T-cell (primary cell): ENCODE measurements at regions not wholly inside any gene's neighbourhood (a gene's known extent, or its start where the extent isn't known, plus 50 kb on each side); places are given as distances from the start of the nearest gene placed in this dataset.

Experiments
- ATAC-seq, 4 experiments: fragments of 200-7000 bp in 3 of 4; fragments of 150-1000 bp in 1 of 4; cut with Tn5 transposase; replicated peaks in 1 of 4; 1 replicate in 3 of 4; 2 replicates in 1 of 4; pipeline ENCODE4 v1.10.0; 2021; ENCODE audit warnings: moderate library complexity in 3 of 4, mild to moderate bottlenecking in 2 of 4, moderate number of reproducible peaks in 1 of 4
- CTCF ChIA-PET, 2 donors: fragments of 300-600 bp; sonication (Branson Sonifier 250); formaldehyde crosslinking; loops; one replicate each; lab custom pipeline; 2022; ENCODE audit warnings: antibody characterized with exemption in 2 of 2; lab: Charles Lee
- POLR2A ChIA-PET, 2 donors: fragments of 300-600 bp; sonication (Branson Sonifier 250); formaldehyde crosslinking; loops; one replicate each; lab custom pipeline; 2022; ENCODE audit warnings: antibody characterized with exemption in 2 of 2; lab: Charles Lee
- DNase-seq, 35 experiments: peaks; one replicate each; pipeline versions ENCODE4 v3.0.0 to v3.0.0-alpha.2; 2013 to 2023
- H3K27ac ChIP-seq: one replicate; pipeline ENCODE4 v1.5.1; 2013; ENCODE audit warnings: low read length
- H3K27me3 ChIP-seq, 2 experiments: replicated peaks in 1 of 2; 1 replicate in 1 of 2; 2 replicates in 1 of 2; pipeline versions ENCODE4 v1.6.1 to v1.7.0; 2013; ENCODE audit warnings: low read length in 1 of 2, mixed read lengths in 1 of 2; ENCODE audit not compliant: control insufficient read depth in 2 of 2, insufficient read depth in 2 of 2; ENCODE audit errors: extremely low read depth in 1 of 2
- H3K36me3 ChIP-seq, 2 donors: 1 replicate in 1 of 2; 2 replicates in 1 of 2; pipeline versions ENCODE4 v1.6.1 to v1.7.0; 2013; ENCODE audit warnings: low read length in 1 of 2; ENCODE audit not compliant: control insufficient read depth in 2 of 2, insufficient read depth in 1 of 2; ENCODE audit errors: extremely low read depth in 1 of 2
- H3K4me1 ChIP-seq, 2 experiments: 1 replicate in 1 of 2; 2 replicates in 1 of 2; pipeline versions ENCODE4 v1.6.1 to v1.7.0; 2013; ENCODE audit warnings: low read length in 2 of 2, mixed read lengths in 1 of 2; ENCODE audit not compliant: insufficient read depth in 2 of 2, control insufficient read depth in 1 of 2; ENCODE audit errors: extremely low read depth in 1 of 2
- H3K4me3 ChIP-seq, 2 donors: 1 replicate in 1 of 2; 2 replicates in 1 of 2; pipeline versions ENCODE4 v1.5.1 to v1.7.0; 2013; ENCODE audit warnings: mild to moderate bottlenecking in 2 of 2, low read length in 1 of 2, moderate library complexity in 1 of 2; ENCODE audit not compliant: control insufficient read depth in 1 of 2; ENCODE audit errors: extremely low read depth in 1 of 2
- H3K9me3 ChIP-seq: 2 replicates; pipeline ENCODE4 v1.7.0; 2013
- H3K27ac Mint-ChIP-seq, 2 donors: one replicate each; pipeline ENCODE4 v1.8.0; 2020 to 2021; ENCODE audit warnings: mild to moderate bottlenecking in 2 of 2, mixed read lengths in 2 of 2
- H3K27me3 Mint-ChIP-seq, 2 donors: one replicate each; pipeline ENCODE4 v1.8.0; 2021 to 2022; ENCODE audit warnings: mixed read lengths in 2 of 2
- H3K36me3 Mint-ChIP-seq: one replicate; pipeline ENCODE4 v1.8.0; 2021; ENCODE audit warnings: mixed read lengths
- H3K4me1 Mint-ChIP-seq, 3 donors: one replicate each; pipeline ENCODE4 v1.8.0; 2020 to 2022; ENCODE audit warnings: mixed read lengths in 3 of 3, mild to moderate bottlenecking in 1 of 3
- H3K4me3 Mint-ChIP-seq, 3 donors: one replicate each; pipeline ENCODE4 v1.8.0; 2020 to 2022; ENCODE audit warnings: mild to moderate bottlenecking in 3 of 3, mixed read lengths in 3 of 3, moderate library complexity in 3 of 3
- H3K9me3 Mint-ChIP-seq, 3 donors: one replicate each; pipeline ENCODE4 v1.8.0; 2020 to 2022; ENCODE audit warnings: mixed read lengths in 3 of 3
- WGBS: methylation state at CpG from one replicate; pipeline ENCODE4 v1.1.5; 2013; ENCODE audit warnings: missing lambda C conversion rate; ENCODE audit not compliant: insufficient coverage; 5-methylcytosine and 5-hydroxymethylcytosine counted together

GRCh38 chr6:44530209-44530909 is 142.9 kb downstream of the CDC5L start:
- Mint-ChIP-seq H3K9me3 (no peaks in the 10 kb centered on the region), H3K27ac (no peak overlapping the region), H3K27me3 (peaks cover 18% of the 10 kb centered on the region in 2 donors), H3K4me3 (no peak overlapping the region), H3K4me1 (peaks cover 6 to 12% (median 7%) of the 10 kb centered on the region in 3 donors), H3K36me3 (no peaks in the 10 kb centered on the region)
- no peak overlapping the region for H3K4me3 ChIP-seq
- peaks cover 0 to 44% of the 10 kb centered on the region in 2 experiments for H3K27me3 ChIP-seq
- no peak for DNase-seq
- no peak overlapping the region for H3K27ac ChIP-seq
- CTCF ChIA-PET, result no interaction called here
- POLR2A ChIA-PET, result no interaction called here
- no peaks in the 10 kb centered on the region for H3K9me3 ChIP-seq
- 86% methylated on average over 3 of the region's 8 CpGs for WGBS
- ATAC-seq, result no peak
- peaks cover 0 to 9% of the 10 kb centered on the region in 2 experiments for H3K4me1 ChIP-seq
- no peaks in the 10 kb centered on the region for H3K36me3 ChIP-seq

GRCh38 chr6:44530910-44531234 is 143.4 kb downstream of the CDC5L start:
- no peak for DNase-seq
- Histone ChIP-seq H3K9me3 (no peaks in the 10 kb centered on the region), H3K36me3 (no peaks in the 10 kb centered on the region), H3K4me1 (peaks cover 0 to 9% of the 10 kb centered on the region in 2 experiments), H3K4me3 (no peak overlapping the region), H3K27me3 (peaks cover 0 to 41% of the 10 kb centered on the region in 2 experiments), H3K27ac (no peak overlapping the region)
- no peak for ATAC-seq
- Mint-ChIP-seq H3K27ac (no peak overlapping the region), H3K36me3 (no peaks in the 10 kb centered on the region), H3K27me3 (peaks cover 13 to 14% of the 10 kb centered on the region in 2 donors), H3K4me1 (peaks cover 6 to 12% (median 7%) of the 10 kb centered on the region in 3 donors), H3K4me3 (no peak overlapping the region), H3K9me3 (no peaks in the 10 kb centered on the region)
- ChIA-PET CTCF (no interaction called here), POLR2A (no interaction called here)
- 78% methylated on average over 2 of the region's 3 CpGs for WGBS

GRCh38 chr6:44531442-44532015 is 144.0 kb downstream of the CDC5L start:
- Mint-ChIP-seq H3K27ac (no peak overlapping the region), H3K4me3 (no peak overlapping the region), H3K36me3 (no peaks in the 10 kb centered on the region), H3K27me3 (peaks cover 6 to 10% of the 10 kb centered on the region in 2 donors), H3K4me1 (peaks cover 6 to 10% (median 6%) of the 10 kb centered on the region in 3 donors), H3K9me3 (no peaks in the 10 kb centered on the region)
- Histone ChIP-seq H3K27ac (no peak overlapping the region), H3K9me3 (no peaks in the 10 kb centered on the region), H3K27me3 (peaks cover 0 to 37% of the 10 kb centered on the region in 2 experiments), H3K36me3 (no peaks in the 10 kb centered on the region), H3K4me3 (no peak overlapping the region), H3K4me1 (peaks cover 0 to 9% of the 10 kb centered on the region in 2 experiments)
- WGBS, result 80% methylated on average over 9 of the region's 9 CpGs
- ATAC-seq, result no peak
- CTCF ChIA-PET, result no interaction called here
- POLR2A ChIA-PET, result interaction anchor here in 1 of 2 donors (0.6 kb wide), 1 partner anchor 1345 kb away, joined by 3 read pairs; no protein-coding TSS in a partner anchor
- DNase-seq, result no peak

GRCh38 chr6:44533421-44533820 is 145.9 kb downstream of the CDC5L start:
- H3K27me3 ChIP-seq, result peaks cover 0 to 22% of the 10 kb centered on the region in 2 experiments
- H3K36me3 Mint-ChIP-seq, result no peaks in the 10 kb centered on the region
- no peak overlapping the region for H3K27ac Mint-ChIP-seq
- ChIA-PET CTCF (no interaction called here), POLR2A (no interaction called here)
- H3K4me1 Mint-ChIP-seq, result no peaks in the 10 kb centered on the region
- no peak for ATAC-seq
- H3K4me3 ChIP-seq, result no peak overlapping the region
- no peaks in the 10 kb centered on the region for H3K36me3 ChIP-seq
- H3K4me1 ChIP-seq, result no peaks in the 10 kb centered on the region
- no peak overlapping the region for H3K27ac ChIP-seq
- DNase-seq, result no peak
- no peaks in the 10 kb centered on the region for H3K9me3 Mint-ChIP-seq
- H3K27me3 Mint-ChIP-seq, result peaks cover 4 to 6% of the 10 kb centered on the region in 2 donors
- no peak overlapping the region for H3K4me3 Mint-ChIP-seq
- 85% methylated on average over 2 of the region's 2 CpGs for WGBS
- H3K9me3 ChIP-seq, result no peaks in the 10 kb centered on the region

- no peaks in the 10 kb centered on the region for H3K27me3 Mint-ChIP-seq
- no peaks in the 10 kb centered on the region for H3K36me3 Mint-ChIP-seq
- no peak overlapping the region for H3K27ac ChIP-seq
- H3K4me3 ChIP-seq, result no peak overlapping the region
- H3K27me3 ChIP-seq, result peaks cover 0 to 17% of the 10 kb centered on the region in 2 experiments
- no peaks in the 10 kb centered on the region for H3K9me3 ChIP-seq
- ATAC-seq (no peak), DNase-seq (no peak)
- H3K4me1 Mint-ChIP-seq, result no peaks in the 10 kb centered on the region
- POLR2A ChIA-PET, result no interaction called here
- WGBS, result 88% methylated on average over 5 of the region's 5 CpGs
- no peak overlapping the region for H3K4me3 Mint-ChIP-seq
- no peaks in the 10 kb centered on the region for H3K9me3 Mint-ChIP-seq
- no peaks in the 10 kb centered on the region for H3K4me1 ChIP-seq
- CTCF ChIA-PET, result no interaction called here
- no peak overlapping the region for H3K27ac Mint-ChIP-seq
- H3K36me3 ChIP-seq, result no peaks in the 10 kb centered on the region
Measured at GRCh38 chr6:44534291-44534690, 146.8 kb downstream of the CDC5L start.

GRCh38 chr6:44535446-44535845 is 147.9 kb downstream of the CDC5L start:
- H3K9me3 Mint-ChIP-seq, result no peaks in the 10 kb centered on the region
- CTCF ChIA-PET, result no interaction called here
- H3K9me3 ChIP-seq, result no peaks in the 10 kb centered on the region
- peaks cover 0 to 11% of the 10 kb centered on the region in 2 experiments for H3K27me3 ChIP-seq
- DNase-seq (no peak), ATAC-seq (no peak)
- WGBS, result 81% methylated on average over 3 of the region's 6 CpGs
- POLR2A ChIA-PET, result no interaction called here
- H3K27me3 Mint-ChIP-seq, result no peaks in the 10 kb centered on the region
- H3K36me3 ChIP-seq, result no peaks in the 10 kb centered on the region
- no peaks in the 10 kb centered on the region for H3K4me1 Mint-ChIP-seq
- H3K4me1 ChIP-seq, result no peaks in the 10 kb centered on the region
- no peak overlapping the region for H3K4me3 Mint-ChIP-seq
- no peak overlapping the region for H3K27ac Mint-ChIP-seq
- H3K36me3 Mint-ChIP-seq, result no peaks in the 10 kb centered on the region
- H3K27ac ChIP-seq, result no peak overlapping the region
- H3K4me3 ChIP-seq, result no peak overlapping the region
